22Rv1 (cell line): ENCODE measurements at regions not wholly inside any gene's neighbourhood (a gene's known extent, or its start where the extent isn't known, plus 50 kb on each side); places are given as distances from the start of the nearest gene placed in this dataset.

Experiments
- CTCF ChIP-seq: fragments of 450-650 bp; IDR thresholded peaks from 2 replicates; pipeline ENCODE4 v1.5.1; 2017; ENCODE audit warnings: mild to moderate bottlenecking
- ZFX ChIP-seq: fragments of 450-650 bp; IDR thresholded peaks from 2 replicates; pipeline ENCODE4 v1.6.1; 2017; ENCODE audit warnings: antibody characterized with exemption, borderline replicate concordance

GRCh38 chr7:88395715-88396114 lies 89.0 kb upstream of the STEAP4 start:
- TF ChIP-seq CTCF: no peak
- no peak for TF ChIP-seq ZFX
